ENCODE measurements at regions not wholly inside any gene's neighbourhood (a gene's known extent, or its start where the extent isn't known, plus 50 kb on each side); places are given as distances from the start of the nearest gene placed in this dataset.

GRCh38 chr7:136055266-136055665 lies 78.1 kb upstream of the MTPN start:
- TF ChIP-seq CTCF (IDR thresholded peaks at IDR 0.05) = no peak
- Mint-ChIP-seq H3K36me3 (ENCODE audit: unreplicated experiment) (no peaks in the 10 kb centered on the region), H3K4me1 (ENCODE audit: unreplicated experiment) (no peaks in the 10 kb centered on the region), H3K27ac (ENCODE audit: unreplicated experiment) (no peak overlapping the region), H3K27me3 (ENCODE audit: unreplicated experiment) (no peaks in the 10 kb centered on the region), H3K4me3 (ENCODE audit: unreplicated experiment) (no peak overlapping the region), H3K9me3 (ENCODE audit: unreplicated experiment) (no peaks in the 10 kb centered on the region)
- DNase-seq (ENCODE audit: extremely low spot score, unreplicated experiment) = no peak

- Mint-ChIP-seq H3K36me3 (ENCODE audit: unreplicated experiment) (no peaks in the 10 kb centered on the region), H3K4me3 (ENCODE audit: unreplicated experiment) (no peak overlapping the region), H3K27me3 (ENCODE audit: unreplicated experiment) (no peaks in the 10 kb centered on the region), H3K4me1 (ENCODE audit: unreplicated experiment) (no peaks in the 10 kb centered on the region), H3K9me3 (ENCODE audit: unreplicated experiment) (no peaks in the 10 kb centered on the region), H3K27ac (ENCODE audit: unreplicated experiment) (no peak overlapping the region)
- DNase-seq (ENCODE audit: extremely low spot score, unreplicated experiment) = no peak
- TF ChIP-seq CTCF (IDR thresholded peaks at IDR 0.05) = no peak
These were observed 76.7 kb upstream of the MTPN start for GRCh38 chr7:136053689-136054485.

GRCh38 chr7:136051203-136051928 lies 74.2 kb upstream of the MTPN start:
- H3K4me1 Mint-ChIP-seq (ENCODE audit: unreplicated experiment) = no peaks in the 10 kb centered on the region
- peaks cover 3% of the 10 kb centered on the region for H3K27me3 Mint-ChIP-seq (ENCODE audit: unreplicated experiment)
- no peaks in the 10 kb centered on the region for H3K9me3 Mint-ChIP-seq (ENCODE audit: unreplicated experiment)
- H3K36me3 Mint-ChIP-seq (ENCODE audit: unreplicated experiment) = no peaks in the 10 kb centered on the region
- DNase-seq (ENCODE audit: extremely low spot score, unreplicated experiment) = no peak
- no peak overlapping the region for H3K27ac Mint-ChIP-seq (ENCODE audit: unreplicated experiment)
- no peak overlapping the region for H3K4me3 Mint-ChIP-seq (ENCODE audit: unreplicated experiment)
- TF ChIP-seq CTCF (IDR thresholded peaks at IDR 0.05) = no peak

GRCh38 chr7:136050462-136050847 lies 73.3 kb upstream of the MTPN start:
- peaks cover 3% of the 10 kb centered on the region for H3K27me3 Mint-ChIP-seq (ENCODE audit: unreplicated experiment)
- no peaks in the 10 kb centered on the region for H3K4me1 Mint-ChIP-seq (ENCODE audit: unreplicated experiment)
- H3K4me3 Mint-ChIP-seq (ENCODE audit: unreplicated experiment) = no peak overlapping the region
- no peak for TF ChIP-seq CTCF (IDR thresholded peaks at IDR 0.05)
- H3K27ac Mint-ChIP-seq (ENCODE audit: unreplicated experiment) = no peak overlapping the region
- no peaks in the 10 kb centered on the region for H3K36me3 Mint-ChIP-seq (ENCODE audit: unreplicated experiment)
- no peak for DNase-seq (ENCODE audit: extremely low spot score, unreplicated experiment)
- no peaks in the 10 kb centered on the region for H3K9me3 Mint-ChIP-seq (ENCODE audit: unreplicated experiment)

- no peaks in the 10 kb centered on the region for H3K4me1 Mint-ChIP-seq (ENCODE audit: unreplicated experiment)
These were observed 72.8 kb upstream of the MTPN start for GRCh38 chr7:136049818-136050461.

More at GRCh38 chr7:136049818-136050461, 72.8 kb upstream of the MTPN start:
- no peak for TF ChIP-seq CTCF (IDR thresholded peaks at IDR 0.05)
- H3K27me3 Mint-ChIP-seq (ENCODE audit: unreplicated experiment) = peaks cover 3% of the 10 kb centered on the region
- H3K27ac Mint-ChIP-seq (ENCODE audit: unreplicated experiment) = no peak overlapping the region
- H3K4me3 Mint-ChIP-seq (ENCODE audit: unreplicated experiment) = no peak overlapping the region
- no peak for DNase-seq (ENCODE audit: extremely low spot score, unreplicated experiment)
- H3K9me3 Mint-ChIP-seq (ENCODE audit: unreplicated experiment) = no peaks in the 10 kb centered on the region
- no peaks in the 10 kb centered on the region for H3K36me3 Mint-ChIP-seq (ENCODE audit: unreplicated experiment)

All from osteocyte (in vitro differentiated cells).